Left cardiac atrium (tissue), 4 donors: ENCODE measurements at regions not wholly inside any gene's neighbourhood (a gene's known extent, or its start where the extent isn't known, plus 50 kb on each side); places are given as distances from the start of the nearest gene placed in this dataset.

Experiments
- ATAC-seq, 2 donors: fragments of 200-7000 bp; cut with Tn5 transposase; one replicate each; pipeline ENCODE4 v1.9.1; 2020; ENCODE audit warnings: mild to moderate bottlenecking in 2 of 2, moderate library complexity in 2 of 2
- DNase-seq: peaks from one replicate; pipeline ENCODE4 v3.0.0-alpha.2; 2020
- intact Hi-C, 2 donors: fragments of 100-400 bp; cut with DNase I; formaldehyde crosslinking; loops; one replicate each; pipeline versions ENCODE4 v1.14.1 to v1.15.1; 2022 to 2023
- donor health status: DM: no; HTN: yes; CAD: no.
- donor health status: DM: no; HTN: yes; CAD: no; lungs with severe emphysema.
- donor health status: DM: yes; HTN: yes; CAD: no.
- donor health status: Dilated cardiomyopathy.

DNA sequence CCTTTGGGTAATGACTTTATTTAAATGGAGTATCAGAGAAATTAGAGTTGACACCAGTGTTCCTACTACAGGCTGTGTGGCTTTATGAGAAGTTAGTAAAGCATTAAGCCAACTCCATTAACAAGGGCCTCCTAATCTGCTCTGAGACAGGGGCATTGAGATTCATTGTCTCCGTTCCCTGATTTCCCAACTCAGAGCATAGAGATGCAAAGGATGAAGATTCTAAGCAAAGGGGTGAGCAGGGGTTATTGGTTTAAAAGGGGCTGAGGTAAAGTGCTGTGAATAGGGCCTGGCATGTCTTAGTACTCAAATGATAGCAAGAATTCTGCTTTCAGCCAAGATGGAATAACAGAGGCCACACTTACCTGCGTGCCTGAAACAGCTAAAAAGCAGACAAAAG, 428.4 kb downstream of the PTPRU start:
- no peak for DNase-seq
- intact Hi-C loops: no loop called here
- ATAC-seq: no peak

DNA sequence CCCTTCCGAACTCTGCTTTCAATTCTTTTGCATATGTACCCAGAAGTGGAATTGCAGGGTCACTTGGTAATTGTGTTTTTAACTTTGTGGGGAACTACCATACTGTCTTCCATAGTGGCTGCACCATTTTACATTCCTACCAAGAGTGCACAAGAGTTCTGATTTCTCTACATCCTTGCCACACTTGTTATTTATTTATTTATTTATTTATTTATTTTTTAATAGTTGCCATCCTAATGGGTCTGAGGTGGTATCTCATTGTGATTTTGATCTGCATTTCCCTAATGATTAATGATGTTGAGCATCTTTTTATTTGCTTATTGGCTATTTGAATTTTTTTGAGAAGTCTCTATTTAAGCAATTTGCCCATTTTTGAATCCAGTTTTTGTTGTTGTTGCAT, 422.4 kb downstream of the PTPRU start:
- ATAC-seq (no peak), DNase-seq (no peak)
- intact Hi-C loops: no loop called here

DNA sequence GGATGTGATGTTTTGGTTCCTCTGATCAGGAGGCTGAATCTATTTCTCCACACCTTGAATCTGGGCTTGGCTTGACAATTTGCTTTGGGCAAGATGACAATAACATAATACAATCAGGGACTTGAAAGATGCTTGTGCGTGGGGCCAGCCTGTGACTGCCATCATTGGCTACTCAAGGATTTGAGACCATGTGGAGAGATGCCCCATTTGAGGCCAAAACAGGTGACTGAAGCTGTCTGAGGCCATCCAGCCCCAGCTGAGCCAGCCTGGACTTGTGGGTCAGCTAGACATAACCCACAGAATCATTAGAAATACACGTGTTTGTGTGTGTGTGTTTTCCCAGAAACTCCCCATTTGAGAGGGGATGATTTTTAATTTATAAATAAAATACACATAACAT, 421.5 kb downstream of the PTPRU start:
- no peak for ATAC-seq
- intact Hi-C loops: no loop called here

DNA sequence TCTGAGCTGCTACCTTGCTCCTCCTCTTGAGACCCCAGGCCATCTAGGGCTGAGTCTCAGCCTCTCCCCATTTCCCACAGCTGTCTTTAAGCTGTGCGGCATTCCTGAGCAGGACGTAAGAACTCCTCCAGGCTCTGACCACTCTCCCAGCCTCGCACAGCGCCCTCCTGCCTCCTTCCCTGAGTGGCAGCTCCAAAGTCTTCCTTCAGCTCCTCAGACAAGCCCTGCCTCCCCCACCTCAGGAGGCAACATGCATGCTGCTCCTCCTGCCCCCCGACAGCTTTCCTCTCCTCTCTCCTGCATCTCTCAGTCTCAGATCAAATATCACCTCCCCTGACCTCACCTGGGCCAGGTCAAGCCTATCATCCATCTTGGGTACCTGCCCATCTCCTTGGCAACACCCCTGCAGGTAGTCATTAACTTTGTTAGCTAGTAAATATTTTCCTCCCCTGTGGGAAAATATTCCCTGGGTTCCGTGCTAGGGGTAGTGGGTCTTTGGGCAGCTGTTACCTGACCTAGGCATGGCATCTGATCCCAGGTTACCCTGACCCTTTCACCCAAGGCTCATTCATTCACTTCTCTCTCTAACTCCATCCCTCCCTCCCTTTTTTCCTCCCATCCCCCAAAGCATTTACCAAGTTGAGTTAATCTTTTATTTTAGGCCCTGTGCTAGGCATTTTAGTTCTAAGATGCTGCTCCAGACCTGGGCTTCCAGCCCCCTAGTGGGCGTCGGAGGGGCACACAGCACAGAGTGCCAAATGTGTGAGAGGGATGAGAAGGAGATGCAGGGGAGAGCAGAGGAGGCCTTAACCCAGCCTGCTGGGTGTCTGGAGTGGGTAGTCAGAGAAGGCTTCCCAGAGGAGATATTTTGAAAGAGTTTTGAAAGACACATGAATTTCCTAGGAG, 419.9 kb downstream of the PTPRU start:
- no peak for ATAC-seq
- DNase-seq: no peak
- intact Hi-C loops: no loop called here

More for the DNA sequence above, 421.5 kb downstream of the PTPRU start:
- DNase-seq: no peak

DNA sequence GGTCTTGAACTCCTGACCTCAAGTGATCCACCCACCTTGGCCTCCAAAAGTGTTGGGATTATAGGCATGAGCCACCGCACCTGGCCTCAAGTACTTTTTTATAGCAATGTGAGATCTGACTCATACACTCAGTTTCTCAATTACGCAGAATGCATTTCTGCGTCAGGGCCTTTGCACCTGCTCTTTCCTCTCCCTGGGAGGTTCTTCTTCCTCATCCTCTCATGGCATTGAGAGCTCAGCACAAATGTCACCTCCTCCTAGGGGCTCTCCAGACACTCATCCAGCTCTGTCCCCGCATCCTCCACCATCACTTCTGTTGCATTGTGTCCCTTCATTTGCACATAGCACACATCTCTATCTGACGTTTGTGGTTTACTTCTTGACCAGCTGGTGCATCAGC, 418.8 kb downstream of the PTPRU start:
- DNase-seq: no peak
- ATAC-seq: no peak
- intact Hi-C loops: no loop called here

DNA sequence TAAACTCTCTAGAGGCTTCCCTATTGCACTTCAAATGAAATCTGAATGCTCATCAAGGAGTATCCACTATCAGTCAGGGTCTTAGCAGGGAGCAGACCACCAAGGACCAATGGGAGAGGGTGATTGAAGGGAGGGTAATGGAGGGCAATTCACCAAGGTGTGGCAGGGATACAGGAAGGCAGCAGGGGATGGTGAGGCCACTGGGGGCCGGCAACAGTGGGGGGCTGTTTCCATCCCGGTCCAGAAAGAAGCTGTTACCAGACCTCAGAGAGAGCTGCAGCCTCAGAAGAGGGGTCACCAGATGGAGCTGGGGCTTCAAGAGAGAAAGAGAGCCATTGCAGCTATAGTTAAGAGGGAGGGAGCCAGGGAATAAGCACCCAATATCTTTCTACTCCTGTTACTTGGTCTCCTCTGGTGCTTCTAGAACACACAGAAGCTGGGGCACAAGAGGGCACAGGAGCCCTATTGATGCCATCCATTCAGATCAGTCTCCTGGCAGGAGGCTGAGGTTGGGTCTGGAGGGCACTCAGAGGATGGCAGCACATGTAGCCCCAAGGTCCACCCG, 417.6 kb downstream of the PTPRU start:
- intact Hi-C loops: no loop called here
- DNase-seq (no peak), ATAC-seq (no peak)

DNA sequence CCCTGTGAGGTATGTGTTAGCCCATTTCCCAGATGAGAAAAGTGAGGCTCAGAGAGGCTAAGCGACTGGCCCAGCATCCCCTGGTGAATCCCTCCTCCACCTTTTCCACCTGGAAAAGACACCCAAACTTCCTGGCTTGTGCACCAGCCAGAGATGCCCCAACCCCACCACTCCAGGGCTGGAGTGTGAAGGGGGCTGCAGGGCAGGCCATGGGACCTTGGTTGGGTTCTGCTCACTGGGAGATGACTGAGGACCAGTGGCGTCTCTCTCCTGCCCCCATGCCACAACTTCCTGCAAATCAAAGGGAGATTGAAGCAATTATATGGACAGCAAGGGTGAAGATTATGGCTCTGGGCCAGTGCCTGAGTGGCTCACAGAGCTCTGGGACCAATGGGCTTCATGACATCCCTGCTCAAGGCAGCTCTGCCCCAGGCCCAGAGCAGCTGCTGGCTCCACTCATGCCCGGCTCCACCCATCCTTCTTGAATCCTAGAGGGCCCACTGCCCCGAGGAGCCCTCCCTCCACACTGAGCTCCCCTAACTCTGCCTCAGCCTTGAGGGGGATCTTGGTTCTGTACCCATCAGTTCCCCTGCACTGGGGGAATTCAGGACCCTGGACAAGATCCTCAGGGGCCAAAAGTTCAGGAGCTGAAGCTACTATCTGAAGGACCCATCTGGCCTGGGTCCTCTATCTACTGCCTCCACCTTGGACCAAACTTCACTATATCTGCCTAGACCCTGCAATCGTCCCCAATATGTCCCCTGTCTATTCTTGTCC, 416.9 kb downstream of the PTPRU start:
- DNase-seq: no peak
- intact Hi-C loops: no loop called here
- no peak for ATAC-seq

DNA sequence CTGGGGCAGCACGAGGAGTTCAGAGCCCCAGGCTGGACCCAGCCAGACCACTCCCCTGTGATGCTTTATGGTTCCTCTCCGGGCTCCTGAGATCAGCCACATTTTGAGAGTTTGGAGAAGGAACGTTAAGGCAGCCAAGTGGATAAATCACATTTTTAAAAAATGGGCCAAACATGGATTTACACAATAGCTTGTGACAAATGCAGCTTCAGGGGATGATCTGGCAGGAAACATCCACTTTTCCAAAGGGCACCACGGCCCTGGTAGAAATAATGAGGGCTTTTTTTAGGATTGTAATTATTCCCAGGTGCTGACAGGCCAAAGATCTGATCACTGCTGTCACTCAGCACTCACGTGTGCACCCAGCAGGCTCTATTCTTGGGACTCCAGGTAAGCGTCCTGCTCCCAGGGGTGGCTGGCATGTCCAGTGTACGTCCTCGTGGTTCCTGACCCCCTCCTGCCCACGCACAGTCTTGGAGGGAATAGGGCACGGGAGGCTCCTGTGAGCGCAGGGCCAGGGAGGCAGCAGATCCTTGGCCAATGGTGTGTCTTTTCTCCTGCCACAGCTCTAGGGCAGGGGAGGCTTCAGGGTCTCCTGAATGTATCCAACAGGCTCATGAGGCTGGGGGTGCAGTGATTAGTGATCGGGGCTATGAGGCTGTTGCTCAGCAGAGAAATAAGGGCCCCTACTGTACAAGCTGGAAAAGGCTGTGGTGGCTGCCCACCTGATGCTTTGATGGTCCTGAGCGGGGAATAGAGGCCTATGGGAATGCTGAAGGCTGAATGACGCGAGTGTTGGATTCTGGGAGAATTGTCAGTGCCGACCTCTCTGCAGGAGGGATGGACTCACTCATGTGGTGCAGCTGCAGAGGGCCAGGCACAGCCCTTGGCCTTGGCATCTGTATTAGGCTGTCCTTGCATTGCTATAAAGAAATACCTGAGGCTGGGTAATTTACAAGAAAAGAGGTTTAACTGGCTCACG, 415.7 kb downstream of the PTPRU start:
- ATAC-seq: no peak

DNA sequence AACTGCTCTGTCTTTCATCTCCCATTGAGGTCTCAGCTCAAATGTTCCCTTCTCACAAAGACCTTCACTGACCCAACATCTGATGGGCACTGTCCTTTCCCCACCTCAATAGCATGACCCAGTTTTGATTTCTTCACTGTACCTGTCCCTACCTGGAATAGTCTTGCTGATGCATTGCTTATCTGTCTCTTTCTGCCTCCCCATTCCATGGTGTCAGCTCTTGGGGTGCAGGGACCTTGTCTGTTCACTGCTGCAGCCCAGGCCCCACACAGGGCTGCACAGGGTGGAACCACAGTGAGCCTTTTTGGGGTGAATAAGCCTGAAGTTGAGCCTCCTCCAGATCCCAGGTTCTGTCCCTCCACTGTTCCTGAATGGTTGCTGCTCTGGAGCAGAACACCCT, 414.9 kb downstream of the PTPRU start:
- DNase-seq (no peak), ATAC-seq (no peak)
- intact Hi-C loops: no loop called here

More for the DNA sequence above, 415.7 kb downstream of the PTPRU start:
- intact Hi-C loops: no loop called here
- DNase-seq: no peak

DNA sequence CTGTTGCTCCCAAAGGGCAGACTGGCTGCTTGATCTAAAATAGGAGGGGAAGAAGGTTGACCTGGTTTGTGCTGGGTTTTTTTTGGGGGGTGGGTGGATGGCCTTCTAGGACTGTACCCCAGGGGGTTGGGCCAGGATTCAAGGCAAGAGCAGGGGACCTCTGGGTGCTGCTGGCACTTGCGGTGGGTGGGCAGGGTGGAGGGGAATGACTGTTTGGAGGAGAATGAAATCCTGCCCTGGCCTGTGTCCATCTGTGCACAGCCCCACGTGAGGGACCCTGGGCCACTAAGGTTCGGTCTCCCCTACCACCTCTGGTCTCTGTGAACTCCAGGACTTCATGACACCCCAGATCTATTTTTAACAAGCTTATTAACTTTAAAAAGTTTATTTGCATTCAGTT, 414.2 kb downstream of the PTPRU start:
- intact Hi-C loops: no loop called here
- DNase-seq (no peak), ATAC-seq (no peak)

DNA sequence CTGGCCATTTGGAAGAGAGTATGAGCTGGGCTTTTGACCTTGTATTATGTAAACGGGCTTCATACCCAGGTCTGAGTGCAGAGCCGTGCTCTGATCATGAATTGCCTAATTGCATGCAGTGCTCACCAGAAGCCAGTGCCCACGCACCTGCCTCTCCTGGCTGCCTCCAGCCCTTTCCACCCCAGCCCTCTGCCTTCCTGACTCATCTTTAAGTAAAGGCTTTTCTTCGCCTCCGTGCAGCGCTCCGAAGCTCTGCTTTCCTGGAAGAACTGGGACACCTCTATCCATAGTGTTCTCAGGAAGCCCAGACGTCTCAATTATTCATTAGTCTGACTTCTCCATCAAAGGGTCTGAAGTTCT, 413.7 kb downstream of the PTPRU start:
- intact Hi-C loops: no loop called here
- DNase-seq (no peak), ATAC-seq (no peak)

DNA sequence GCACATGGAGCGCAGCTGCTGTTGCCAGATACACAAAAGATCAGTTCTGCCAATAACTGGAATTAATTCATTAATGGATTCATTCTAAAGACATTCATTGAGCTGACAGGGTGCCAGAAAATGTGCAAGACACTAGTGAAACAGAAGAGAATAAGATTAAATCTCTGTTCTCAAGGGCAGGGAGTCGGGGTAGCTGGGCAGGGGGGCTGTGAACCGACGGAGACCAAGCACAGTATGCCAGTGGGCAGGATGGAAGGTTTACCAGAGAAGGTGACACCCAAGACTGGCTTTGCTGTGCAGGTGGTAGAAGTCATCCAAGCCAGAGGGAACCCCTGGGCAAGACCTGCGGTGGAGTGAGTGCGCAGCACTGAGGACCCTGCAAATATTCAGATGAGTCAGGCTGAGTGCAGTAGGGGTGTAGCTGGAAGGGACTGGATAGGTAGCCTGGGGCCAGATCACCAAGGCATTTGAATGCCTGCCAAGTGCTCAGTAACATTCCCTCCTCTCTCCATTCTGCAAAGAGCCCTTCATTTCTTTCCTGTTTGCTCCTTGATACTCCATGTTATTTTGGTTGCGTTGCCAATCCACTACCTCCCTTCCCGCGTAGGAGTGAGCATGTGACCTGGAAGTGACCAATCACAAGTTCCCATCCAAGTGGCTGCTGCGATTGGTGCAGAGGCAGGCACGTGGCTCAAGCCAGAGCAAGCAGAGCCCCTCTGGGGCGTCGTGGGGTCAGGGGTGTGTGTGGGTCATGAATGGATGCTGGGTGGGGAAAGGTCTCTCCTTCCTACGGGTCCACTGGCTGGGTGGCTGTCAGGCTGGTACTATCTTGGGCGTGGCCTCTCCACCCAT, 413.1 kb downstream of the PTPRU start:
- ATAC-seq (no peak), DNase-seq (no peak)
- intact Hi-C loops: no loop called here

DNA sequence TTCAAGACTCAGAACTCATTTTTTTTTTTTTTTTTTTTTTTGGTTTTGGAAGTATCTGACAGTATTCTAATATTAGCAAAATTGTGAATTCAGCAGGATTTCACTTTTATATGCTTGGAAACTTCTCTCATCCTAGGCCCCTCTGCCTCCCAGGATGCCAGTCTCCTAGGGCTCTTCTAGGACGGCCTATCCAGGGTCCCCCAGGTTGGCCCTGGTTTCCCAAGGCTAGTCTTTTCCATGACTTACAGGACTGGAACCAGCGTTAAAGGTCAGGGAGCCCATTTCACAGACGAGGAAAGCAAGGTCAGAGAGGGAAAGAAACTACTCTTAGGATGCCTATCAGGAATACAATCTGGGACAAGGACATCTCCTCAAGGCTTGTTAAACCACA, 412.5 kb downstream of the PTPRU start:
- intact Hi-C loops: no loop called here
- ATAC-seq (no peak), DNase-seq (no peak)

DNA sequence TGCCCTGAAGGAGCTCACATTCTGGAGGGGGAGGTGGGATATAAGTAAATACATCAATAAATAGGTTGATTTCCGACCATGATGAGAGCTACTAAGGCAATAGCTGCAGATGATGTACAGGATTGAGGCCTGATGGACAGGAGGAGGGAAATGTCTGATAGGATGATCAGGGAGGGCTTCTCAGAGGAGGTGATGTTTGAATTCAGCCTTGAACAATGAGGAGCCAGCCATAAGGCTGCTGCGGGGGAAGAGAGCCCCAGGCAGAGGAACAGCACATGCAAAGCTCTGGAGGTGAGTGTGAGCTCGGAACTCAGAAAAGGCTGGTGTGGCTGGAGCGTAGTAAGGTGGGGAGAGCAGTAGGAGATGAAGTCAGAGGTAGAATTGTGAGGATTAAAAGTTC, 411.7 kb downstream of the PTPRU start:
- intact Hi-C loops: no loop called here
- ATAC-seq: no peak
- no peak for DNase-seq

DNA sequence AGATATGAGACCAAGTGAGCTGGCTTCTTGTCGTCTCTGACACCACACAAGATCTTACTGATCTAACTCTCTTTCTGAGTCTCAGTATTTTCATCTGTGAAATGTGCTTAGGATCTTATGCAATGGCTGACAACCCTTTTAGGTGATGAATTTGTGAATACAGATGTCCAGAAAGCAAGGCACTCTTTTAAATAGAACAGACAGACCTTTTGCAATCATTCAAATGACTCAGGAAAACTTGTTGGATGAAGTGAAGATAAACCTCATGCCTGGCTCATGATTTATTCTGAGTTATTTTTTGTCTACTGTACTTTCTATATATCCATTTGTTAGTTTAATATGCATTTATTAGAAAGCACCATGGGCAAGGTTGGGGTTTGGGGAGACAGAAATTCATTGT, 411.3 kb downstream of the PTPRU start:
- DNase-seq: no peak
- intact Hi-C loops: no loop called here
- ATAC-seq: no peak

DNA sequence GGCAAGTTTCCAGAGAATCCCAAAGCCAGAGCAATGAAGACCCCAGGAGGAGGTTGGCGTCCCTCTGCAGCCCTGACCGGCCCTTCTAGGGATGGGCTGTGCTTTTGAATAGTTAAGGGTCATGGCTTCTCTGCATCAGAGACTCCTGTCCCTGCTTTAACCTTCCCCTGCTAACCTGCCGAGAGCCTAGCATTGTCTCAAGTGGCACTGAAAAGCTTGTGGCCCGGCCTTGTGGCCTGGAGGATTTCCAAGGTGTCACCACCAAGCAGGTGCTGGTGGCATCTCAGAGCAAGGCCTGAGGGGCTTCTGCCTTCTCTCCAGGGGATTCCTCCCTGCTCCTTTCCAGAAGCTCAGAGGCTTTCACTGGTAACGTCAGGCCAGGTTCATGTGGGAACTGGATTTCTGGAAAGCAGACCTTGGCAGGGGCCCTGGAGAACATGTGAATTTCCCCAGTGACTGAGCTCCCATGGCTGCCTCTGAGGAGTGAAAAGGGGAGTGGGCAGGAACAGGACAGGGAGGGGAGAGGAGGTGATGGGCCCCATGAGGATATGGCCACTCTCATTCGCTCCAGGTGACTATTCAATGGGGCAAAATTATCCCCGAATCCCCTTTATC, 409.9 kb downstream of the PTPRU start:
- intact Hi-C loops: no loop called here
- DNase-seq (no peak), ATAC-seq (no peak)

DNA sequence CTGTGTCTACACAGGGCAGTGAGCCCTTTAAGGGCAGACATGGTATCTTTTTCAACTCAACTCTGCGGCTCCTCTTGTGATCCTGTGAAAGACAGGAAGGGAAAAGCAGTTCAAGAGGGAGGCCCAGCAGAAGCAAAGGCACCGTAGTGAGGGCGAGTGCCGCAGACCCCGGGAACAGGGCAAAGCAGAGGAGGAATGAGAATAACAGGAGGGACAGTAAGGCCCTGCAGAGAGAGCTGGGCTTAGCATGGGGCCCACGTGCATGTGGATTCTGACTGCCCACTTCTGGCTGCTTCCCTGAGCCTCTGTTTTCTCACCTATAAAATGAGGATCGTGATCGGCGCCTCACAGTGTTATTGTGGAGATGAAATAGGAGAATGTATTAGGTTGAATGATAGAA, 409.3 kb downstream of the PTPRU start:
- intact Hi-C loops: no loop called here
- ATAC-seq (no peak), DNase-seq (no peak)

DNA sequence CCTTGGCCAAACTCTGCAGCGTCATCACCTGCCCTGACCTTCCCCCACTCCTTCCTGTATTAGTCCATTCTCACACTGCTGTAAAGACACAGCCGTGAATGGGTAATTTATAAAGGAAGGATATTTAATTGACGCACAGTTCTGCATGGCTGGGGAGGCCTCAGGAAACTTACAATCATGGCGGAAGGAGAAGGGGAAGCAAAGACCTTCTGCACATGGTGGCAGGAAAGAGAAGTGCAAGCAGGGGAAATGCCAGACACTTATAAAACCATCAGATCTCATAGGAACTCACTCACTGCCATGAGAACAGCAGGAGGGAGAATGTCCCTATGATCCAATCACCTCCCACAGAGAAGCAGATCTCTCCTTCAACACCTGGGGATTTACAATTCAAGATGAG, 408.5 kb downstream of the PTPRU start:
- ATAC-seq: no peak
- no peak for DNase-seq
- intact Hi-C loops: no loop called here
